SK-N-SH treated with all-trans-retinoic acid at 6 μM for 48 hours (cell line): ENCODE measurements at regions not wholly inside any gene's neighbourhood (a gene's known extent, or its start where the extent isn't known, plus 50 kb on each side); places are given as distances from the start of the nearest gene placed in this dataset.

ENCODE experiments used
- ATAC-seq: fragments of 200-7000 bp; cut with Tn5 transposase; 3 replicates; pipeline ENCODE4 v1.9.1; 2020; ENCODE audit warnings: mild to moderate bottlenecking, moderate library complexity
- BACH2 ChIP-seq: fragments of 250-450 bp; sonication (Bioruptor Pico); IDR thresholded peaks from 2 replicates; pipeline ENCODE4 v1.9.0; 2021; ENCODE audit warnings: mild to moderate bottlenecking, borderline replicate concordance
- CSDC2 ChIP-seq: fragments of 250-450 bp; sonication (Bioruptor Pico); IDR thresholded peaks from 2 replicates; pipeline ENCODE4 v1.5.0; 2020; ENCODE audit warnings: mild to moderate bottlenecking, moderate library complexity
- ESRRG ChIP-seq: fragments of 250-450 bp; sonication (Bioruptor Pico); IDR thresholded peaks from 2 replicates; pipeline ENCODE4 v1.6.1; 2021; ENCODE audit warnings: mild to moderate bottlenecking
- GLIS3 ChIP-seq: fragments of 250-450 bp; sonication (Bioruptor Pico); IDR thresholded peaks from 2 replicates; pipeline ENCODE4 v1.5.0; 2020; ENCODE audit warnings: mild to moderate bottlenecking, moderate library complexity
- ISL1 ChIP-seq: fragments of 250-450 bp; sonication (Bioruptor Pico); IDR thresholded peaks from 2 replicates; pipeline ENCODE4 v2.1.2; 2022; ENCODE audit warnings: mild to moderate bottlenecking, moderate library complexity
- OSR1 ChIP-seq: fragments of 250-450 bp; sonication (Bioruptor Pico); IDR thresholded peaks from 2 replicates; pipeline ENCODE4 v1.8.0; 2022; ENCODE audit warnings: moderate library complexity, mild to moderate bottlenecking, inconsistent platforms
- PPARA ChIP-seq: fragments of 250-450 bp; sonication (Bioruptor Pico); IDR thresholded peaks from 2 replicates; pipeline ENCODE4 v1.5.0; 2020; ENCODE audit warnings: mild to moderate bottlenecking, borderline replicate concordance
- RARB ChIP-seq: fragments of 250-450 bp; sonication (Bioruptor Pico); IDR thresholded peaks from 2 replicates; pipeline ENCODE4 v1.8.0; 2021; ENCODE audit warnings: mild to moderate bottlenecking, moderate library complexity
- SNAI2 ChIP-seq: fragments of 250-450 bp; sonication (Bioruptor Pico); IDR thresholded peaks from 2 replicates; pipeline ENCODE4 v1.5.0; 2020; ENCODE audit warnings: mild to moderate bottlenecking, moderate library complexity
- TCF4 ChIP-seq: fragments of 250-450 bp; sonication (Bioruptor Pico); IDR thresholded peaks from 2 replicates; pipeline ENCODE4 v1.8.0; 2021; ENCODE audit warnings: mild to moderate bottlenecking, moderate library complexity, borderline replicate concordance
- TOX ChIP-seq: fragments of 250-450 bp; sonication (Bioruptor Pico); IDR thresholded peaks from 2 replicates; pipeline ENCODE4 v1.8.0; 2021; ENCODE audit warnings: mild to moderate bottlenecking, moderate library complexity, borderline replicate concordance
- ZC3H10 ChIP-seq: fragments of 250-450 bp; sonication (Bioruptor Pico); IDR thresholded peaks from 2 replicates; pipeline ENCODE4 v1.5.1; 2021; ENCODE audit warnings: mild to moderate bottlenecking, moderate library complexity
- ZFP3 ChIP-seq: fragments of 250-450 bp; sonication (Bioruptor Pico); IDR thresholded peaks from 2 replicates; pipeline ENCODE4 v1.5.0; 2020; ENCODE audit warnings: mild to moderate bottlenecking, moderate library complexity
- ZFP30 ChIP-seq: fragments of 450-650 bp; formaldehyde crosslinking; IDR thresholded peaks from 2 replicates; pipeline ENCODE4 v1.5.0; 2022; ENCODE audit warnings: mild to moderate bottlenecking, moderate library complexity
- ZNF565 ChIP-seq: fragments of 450-650 bp; formaldehyde crosslinking; conservative IDR thresholded peaks from 2 replicates; pipeline ENCODE4 v1.5.0; 2020; ENCODE audit warnings: low read depth, mild to moderate bottlenecking, moderate library complexity
- ZNF70 ChIP-seq: fragments of 450-650 bp; formaldehyde crosslinking; IDR thresholded peaks from 2 replicates; pipeline ENCODE4 v1.5.0; 2020; ENCODE audit warnings: mild to moderate bottlenecking, moderate library complexity
- ZNF8 ChIP-seq: fragments of 450-650 bp; formaldehyde crosslinking; IDR thresholded peaks from 2 replicates; pipeline ENCODE4 v1.5.0; 2020; ENCODE audit warnings: mild to moderate bottlenecking, moderate library complexity
- TF ChIP-seq, protein P1 (sequence below): fragments of 250-450 bp; sonication (Bioruptor Pico); IDR thresholded peaks from 2 replicates; pipeline ENCODE4 v1.8.0; 2020; ENCODE audit warnings: mild to moderate bottlenecking, moderate library complexity, borderline replicate concordance
- TF ChIP-seq, protein P2 (sequence below): fragments of 250-450 bp; sonication (Bioruptor Pico); IDR thresholded peaks from 2 replicates; pipeline ENCODE4 v1.5.1; 2021; ENCODE audit warnings: mild to moderate bottlenecking, moderate library complexity
- TF ChIP-seq, protein P3 (sequence below): fragments of 250-450 bp; sonication (Bioruptor Pico); IDR thresholded peaks from 2 replicates; pipeline ENCODE4 v1.5.1; 2020; ENCODE audit warnings: low read depth, mild to moderate bottlenecking, moderate library complexity
- TF ChIP-seq, protein P4 (sequence below): fragments of 250-450 bp; sonication (Bioruptor Pico); IDR thresholded peaks from 2 replicates; pipeline ENCODE4 v1.5.0; 2020; ENCODE audit warnings: mild to moderate bottlenecking, moderate library complexity

DNA sequence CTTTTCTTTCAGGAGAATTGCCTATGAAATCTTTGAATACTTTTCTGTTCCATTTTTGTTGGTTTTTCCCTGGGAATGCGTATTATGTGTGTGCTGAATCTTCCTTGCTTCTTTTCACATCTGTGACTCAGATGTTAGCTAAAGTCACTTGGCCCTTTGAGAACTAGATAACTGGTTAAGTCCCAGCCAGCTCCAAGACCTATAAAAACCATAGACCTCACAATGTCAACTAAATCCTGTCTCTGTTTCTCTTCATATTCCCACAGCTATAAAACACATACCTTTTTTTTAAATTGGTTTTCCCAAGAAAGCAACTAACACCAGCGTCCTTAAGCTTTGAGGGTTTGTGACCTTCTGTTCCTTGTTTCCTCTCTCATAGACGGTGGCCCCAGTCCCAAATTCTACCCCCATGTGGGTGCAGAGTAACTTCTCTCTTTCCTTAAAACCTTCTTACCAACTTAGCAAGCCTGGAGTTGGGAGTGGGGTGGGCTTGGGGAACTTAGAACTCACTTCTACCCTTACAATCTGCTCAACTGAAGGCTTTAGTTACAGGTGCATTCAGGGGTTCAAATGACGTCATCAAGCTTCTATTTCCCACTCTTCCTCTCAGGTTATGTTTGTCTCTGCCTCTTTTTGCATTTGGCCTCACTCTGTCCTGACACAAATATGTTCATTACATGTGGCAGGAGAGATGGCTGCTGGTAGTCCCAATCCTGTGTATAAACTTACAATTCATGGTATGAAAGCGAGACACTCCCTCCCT is 58.1 kb upstream of the TGIF1 start:
- no peak for ATAC-seq
- TF ChIP-seq, protein P1, sequence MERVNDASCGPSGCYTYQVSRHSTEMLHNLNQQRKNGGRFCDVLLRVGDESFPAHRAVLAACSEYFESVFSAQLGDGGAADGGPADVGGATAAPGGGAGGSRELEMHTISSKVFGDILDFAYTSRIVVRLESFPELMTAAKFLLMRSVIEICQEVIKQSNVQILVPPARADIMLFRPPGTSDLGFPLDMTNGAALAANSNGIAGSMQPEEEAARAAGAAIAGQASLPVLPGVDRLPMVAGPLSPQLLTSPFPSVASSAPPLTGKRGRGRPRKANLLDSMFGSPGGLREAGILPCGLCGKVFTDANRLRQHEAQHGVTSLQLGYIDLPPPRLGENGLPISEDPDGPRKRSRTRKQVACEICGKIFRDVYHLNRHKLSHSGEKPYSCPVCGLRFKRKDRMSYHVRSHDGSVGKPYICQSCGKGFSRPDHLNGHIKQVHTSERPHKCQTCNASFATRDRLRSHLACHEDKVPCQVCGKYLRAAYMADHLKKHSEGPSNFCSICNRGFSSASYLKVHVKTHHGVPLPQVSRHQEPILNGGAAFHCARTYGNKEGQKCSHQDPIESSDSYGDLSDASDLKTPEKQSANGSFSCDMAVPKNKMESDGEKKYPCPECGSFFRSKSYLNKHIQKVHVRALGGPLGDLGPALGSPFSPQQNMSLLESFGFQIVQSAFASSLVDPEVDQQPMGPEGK (CRISPR knock-in tag), result no peak
- TF ChIP-seq ZFP3 (CRISPR knock-in tag) (no peak), TCF4 (no peak), GLIS3 (CRISPR knock-in tag) (no peak), ISL1 (no peak), ZFP30 (CRISPR knock-in tag) (no peak), PPARA (CRISPR knock-in tag) (no peak), RARB (no peak)
- TF ChIP-seq, all 23 proteins: peak for 0

DNA sequence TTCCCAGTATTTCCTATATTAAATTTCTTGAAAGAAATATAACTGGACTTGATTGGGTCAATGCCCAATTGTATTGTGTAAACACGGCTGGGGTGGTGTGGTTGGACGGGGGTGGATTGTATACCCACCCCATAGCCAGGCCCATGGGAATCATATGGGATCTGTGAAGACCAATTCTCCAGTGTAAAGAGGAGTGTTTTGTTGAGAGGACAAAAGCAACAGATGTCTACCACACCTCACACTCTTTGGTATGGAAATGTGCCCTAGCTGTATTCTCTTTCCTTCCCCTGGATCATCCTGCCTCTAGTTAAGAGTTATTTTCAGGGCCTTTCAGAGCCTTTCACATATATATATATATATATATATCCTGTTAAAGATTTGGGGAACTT is 57.5 kb upstream of the TGIF1 start:
- ATAC-seq, result no peak

DNA sequence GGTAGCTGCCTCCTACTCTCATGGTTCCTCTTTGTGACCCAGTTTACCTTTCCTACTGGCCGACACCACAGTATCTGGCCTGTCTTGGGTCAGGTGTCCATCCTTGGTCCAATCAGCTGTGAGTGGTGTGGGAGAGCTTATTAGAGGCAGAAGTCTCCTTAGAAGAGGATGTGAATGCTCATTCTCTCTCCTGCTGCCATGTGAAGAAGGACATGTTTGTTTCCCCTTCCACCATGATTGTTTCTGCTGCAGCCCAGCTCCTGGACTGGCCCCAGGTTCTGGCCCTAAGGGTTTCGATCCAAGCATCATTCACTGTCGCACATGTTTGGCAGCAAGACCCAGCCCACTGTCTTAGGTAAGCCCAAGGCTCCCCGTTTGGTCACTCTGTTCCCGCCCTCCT is 55.3 kb upstream of the TGIF1 start:
- ATAC-seq, result no peak
- TF ChIP-seq, protein P1 (CRISPR knock-in tag), result no peak
- TF ChIP-seq ZNF70 (no peak), ESRRG (CRISPR knock-in tag) (no peak), ISL1 (no peak), ZNF8 (CRISPR knock-in tag) (no peak), ZFP30 (CRISPR knock-in tag) (no peak), CSDC2 (no peak), RARB (no peak), OSR1 (CRISPR knock-in tag) (no peak), PPARA (CRISPR knock-in tag) (no peak)
- TF ChIP-seq, protein P2, sequence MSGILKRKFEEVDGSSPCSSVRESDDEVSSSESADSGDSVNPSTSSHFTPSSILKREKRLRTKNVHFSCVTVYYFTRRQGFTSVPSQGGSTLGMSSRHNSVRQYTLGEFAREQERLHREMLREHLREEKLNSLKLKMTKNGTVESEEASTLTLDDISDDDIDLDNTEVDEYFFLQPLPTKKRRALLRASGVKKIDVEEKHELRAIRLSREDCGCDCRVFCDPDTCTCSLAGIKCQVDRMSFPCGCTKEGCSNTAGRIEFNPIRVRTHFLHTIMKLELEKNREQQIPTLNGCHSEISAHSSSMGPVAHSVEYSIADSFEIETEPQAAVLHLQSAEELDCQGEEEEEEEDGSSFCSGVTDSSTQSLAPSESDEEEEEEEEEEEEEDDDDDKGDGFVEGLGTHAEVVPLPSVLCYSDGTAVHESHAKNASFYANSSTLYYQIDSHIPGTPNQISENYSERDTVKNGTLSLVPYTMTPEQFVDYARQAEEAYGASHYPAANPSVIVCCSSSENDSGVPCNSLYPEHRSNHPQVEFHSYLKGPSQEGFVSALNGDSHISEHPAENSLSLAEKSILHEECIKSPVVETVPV (CRISPR knock-in tag), result no peak
- TF ChIP-seq, protein P3, sequence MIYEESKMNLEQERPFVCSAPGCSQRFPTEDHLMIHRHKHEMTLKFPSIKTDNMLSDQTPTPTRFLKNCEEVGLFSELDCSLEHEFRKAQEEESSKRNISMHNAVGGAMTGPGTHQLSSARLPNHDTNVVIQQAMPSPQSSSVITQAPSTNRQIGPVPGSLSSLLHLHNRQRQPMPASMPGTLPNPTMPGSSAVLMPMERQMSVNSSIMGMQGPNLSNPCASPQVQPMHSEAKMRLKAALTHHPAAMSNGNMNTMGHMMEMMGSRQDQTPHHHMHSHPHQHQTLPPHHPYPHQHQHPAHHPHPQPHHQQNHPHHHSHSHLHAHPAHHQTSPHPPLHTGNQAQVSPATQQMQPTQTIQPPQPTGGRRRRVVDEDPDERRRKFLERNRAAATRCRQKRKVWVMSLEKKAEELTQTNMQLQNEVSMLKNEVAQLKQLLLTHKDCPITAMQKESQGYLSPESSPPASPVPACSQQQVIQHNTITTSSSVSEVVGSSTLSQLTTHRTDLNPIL, result no peak

More for the DNA sequence above, 57.5 kb upstream of the TGIF1 start:
- TF ChIP-seq ZC3H10 (CRISPR knock-in tag), result no peak
- TF ChIP-seq, protein P3, result no peak
- TF ChIP-seq TOX (CRISPR knock-in tag), result no peak
- no peak for TF ChIP-seq RARB
- TF ChIP-seq ZNF8 (CRISPR knock-in tag), result no peak
- TF ChIP-seq CSDC2, result no peak
- TF ChIP-seq ESRRG (CRISPR knock-in tag), result no peak
- no peak for TF ChIP-seq TCF4
- TF ChIP-seq OSR1 (CRISPR knock-in tag), result no peak
- TF ChIP-seq SNAI2 (CRISPR knock-in tag), result no peak
- no peak for TF ChIP-seq ZFP3 (CRISPR knock-in tag)
- TF ChIP-seq ISL1, result no peak
- no peak for TF ChIP-seq ZNF70
- TF ChIP-seq, protein P4, sequence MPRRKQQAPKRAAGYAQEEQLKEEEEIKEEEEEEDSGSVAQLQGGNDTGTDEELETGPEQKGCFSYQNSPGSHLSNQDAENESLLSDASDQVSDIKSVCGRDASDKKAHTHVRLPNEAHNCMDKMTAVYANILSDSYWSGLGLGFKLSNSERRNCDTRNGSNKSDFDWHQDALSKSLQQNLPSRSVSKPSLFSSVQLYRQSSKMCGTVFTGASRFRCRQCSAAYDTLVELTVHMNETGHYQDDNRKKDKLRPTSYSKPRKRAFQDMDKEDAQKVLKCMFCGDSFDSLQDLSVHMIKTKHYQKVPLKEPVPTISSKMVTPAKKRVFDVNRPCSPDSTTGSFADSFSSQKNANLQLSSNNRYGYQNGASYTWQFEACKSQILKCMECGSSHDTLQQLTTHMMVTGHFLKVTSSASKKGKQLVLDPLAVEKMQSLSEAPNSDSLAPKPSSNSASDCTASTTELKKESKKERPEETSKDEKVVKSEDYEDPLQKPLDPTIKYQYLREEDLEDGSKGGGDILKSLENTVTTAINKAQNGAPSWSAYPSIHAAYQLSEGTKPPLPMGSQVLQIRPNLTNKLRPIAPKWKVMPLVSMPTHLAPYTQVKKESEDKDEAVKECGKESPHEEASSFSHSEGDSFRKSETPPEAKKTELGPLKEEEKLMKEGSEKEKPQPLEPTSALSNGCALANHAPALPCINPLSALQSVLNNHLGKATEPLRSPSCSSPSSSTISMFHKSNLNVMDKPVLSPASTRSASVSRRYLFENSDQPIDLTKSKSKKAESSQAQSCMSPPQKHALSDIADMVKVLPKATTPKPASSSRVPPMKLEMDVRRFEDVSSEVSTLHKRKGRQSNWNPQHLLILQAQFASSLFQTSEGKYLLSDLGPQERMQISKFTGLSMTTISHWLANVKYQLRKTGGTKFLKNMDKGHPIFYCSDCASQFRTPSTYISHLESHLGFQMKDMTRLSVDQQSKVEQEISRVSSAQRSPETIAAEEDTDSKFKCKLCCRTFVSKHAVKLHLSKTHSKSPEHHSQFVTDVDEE (CRISPR knock-in tag), result no peak
- TF ChIP-seq, protein P2 (CRISPR knock-in tag), result no peak
- TF ChIP-seq BACH2 (CRISPR knock-in tag), result no peak
- TF ChIP-seq ZFP30 (CRISPR knock-in tag), result no peak
- TF ChIP-seq ZNF565 (CRISPR knock-in tag), result no peak
- no peak for TF ChIP-seq GLIS3 (CRISPR knock-in tag)
- no peak for TF ChIP-seq PPARA (CRISPR knock-in tag)
